Cerebellar nuclear complex (tissue), 1 donor: ENCODE measurements at regions not wholly inside any gene's neighbourhood (a gene's known extent, or its start where the extent isn't known, plus 50 kb on each side); places are given as distances from the start of the nearest gene placed in this dataset.

Source experiments
- DNase-seq, 2 experiments: peaks; one replicate each; lab custom pipeline; 2025; lab: John Stamatoyannopoulos, UW

- DNase-seq, result no peak
Observed at GRCh38 chr4:119825696-119826095, 197.1 kb upstream of the PDE5A start.

- DNase-seq, result no peak
Observed at GRCh38 chr4:119823891-119824290, 195.3 kb upstream of the PDE5A start.

- DNase-seq, result no peak
Observed at GRCh38 chr4:119823045-119823444, 194.4 kb upstream of the PDE5A start.

- no peak for DNase-seq
Observed at GRCh38 chr4:119816473-119816872, 187.9 kb upstream of the PDE5A start.

GRCh38 chr4:119810001-119810400 lies 181.4 kb upstream of the PDE5A start:
- DNase-seq, result no peak

GRCh38 chr4:119804404-119804803 lies 175.8 kb upstream of the PDE5A start:
- no peak for DNase-seq

- DNase-seq, result no peak
Observed at GRCh38 chr4:119797238-119797894, 168.8 kb upstream of the PDE5A start.

GRCh38 chr4:119795986-119796578 lies 167.5 kb upstream of the PDE5A start:
- DNase-seq, result no peak

- no peak for DNase-seq
Observed at GRCh38 chr4:119794681-119795080, 166.1 kb upstream of the PDE5A start.

GRCh38 chr4:119794113-119794512 lies 165.5 kb upstream of the PDE5A start:
- no peak for DNase-seq

- no peak for DNase-seq
Observed at GRCh38 chr4:119788349-119789266, 160.0 kb upstream of the PDE5A start.

GRCh38 chr4:119785963-119786362 lies 157.4 kb upstream of the PDE5A start:
- no peak for DNase-seq

GRCh38 chr4:119783189-119783983 lies 154.8 kb upstream of the PDE5A start:
- no peak for DNase-seq

GRCh38 chr4:119781044-119781443 lies 152.4 kb upstream of the PDE5A start:
- DNase-seq, result no peak

GRCh38 chr4:119774840-119775239 lies 146.2 kb upstream of the PDE5A start:
- no peak for DNase-seq

- no peak for DNase-seq
Observed at GRCh38 chr4:119765951-119766350, 137.3 kb upstream of the PDE5A start.

GRCh38 chr4:119765469-119765868 lies 136.9 kb upstream of the PDE5A start:
- DNase-seq, result no peak

GRCh38 chr4:119763386-119763785 lies 134.8 kb upstream of the PDE5A start:
- DNase-seq, result no peak

- no peak for DNase-seq
Observed at GRCh38 chr4:119755599-119755998, 127.0 kb upstream of the PDE5A start.

- DNase-seq, result no peak
Observed at GRCh38 chr4:119752936-119753335, 124.3 kb upstream of the PDE5A start.

GRCh38 chr4:119750771-119751170 lies 122.2 kb upstream of the PDE5A start:
- no peak for DNase-seq

GRCh38 chr4:119750048-119750447 lies 121.4 kb upstream of the PDE5A start:
- DNase-seq, result no peak
